Astrocyte (in vitro differentiated cells and primary cell): ENCODE measurements at regions not wholly inside any gene's neighbourhood (a gene's known extent, or its start where the extent isn't known, plus 50 kb on each side); places are given as distances from the start of the nearest gene placed in this dataset.

Source experiments
- DNase-seq: peaks from one replicate; pipeline ENCODE4 v3.0.0-alpha.2; 2010; ENCODE audit warnings: low read depth
- FAIRE-seq: peaks from 2 replicates; lab custom pipeline; 2011; peaks lifted over from hg19 to GRCh38; lab: Jason Lieb, UNC
- H2AFZ ChIP-seq: 2 replicates; pipeline ENCODE4 v1.6.0; 2012; ENCODE audit warnings: low read depth, low read length, inconsistent platforms
- H3K27ac ChIP-seq: 2 replicates; pipeline ENCODE4 v1.5.1; 2011; ENCODE audit warnings: low read depth, low read length, inconsistent platforms
- H3K27me3 ChIP-seq: 2 replicates; pipeline ENCODE4 v1.6.0; 2011; ENCODE audit warnings: low read length, inconsistent platforms; ENCODE audit not compliant: insufficient read depth
- H3K36me3 ChIP-seq: 2 replicates; pipeline ENCODE4 v1.5.1; 2011; ENCODE audit warnings: low read length, inconsistent platforms; ENCODE audit not compliant: insufficient read depth
- H3K4me1 ChIP-seq: 2 replicates; pipeline ENCODE4 v1.5.1; 2011; ENCODE audit warnings: low read length, inconsistent platforms; ENCODE audit not compliant: insufficient read depth
- H3K4me2 ChIP-seq: 2 replicates; pipeline ENCODE4 v1.6.0; 2012; ENCODE audit warnings: low read length, inconsistent platforms
- H3K4me3 ChIP-seq: 2 replicates; pipeline ENCODE4 v1.5.1; 2011; ENCODE audit warnings: low read depth, mild to moderate bottlenecking, low read length, inconsistent platforms; ENCODE audit not compliant: insufficient read depth
- H3K79me2 ChIP-seq: 2 replicates; pipeline ENCODE4 v1.6.0; 2012; ENCODE audit warnings: mild to moderate bottlenecking, low read length, inconsistent platforms; ENCODE audit not compliant: insufficient read depth
- H3K9ac ChIP-seq: 2 replicates; pipeline ENCODE4 v1.6.0; 2012; ENCODE audit warnings: mild to moderate bottlenecking, low read length, inconsistent platforms
- H3K9me3 ChIP-seq: 2 replicates; pipeline ENCODE4 v1.5.1; 2012; ENCODE audit warnings: low read depth, mild to moderate bottlenecking, low read length, inconsistent platforms; ENCODE audit not compliant: insufficient read depth
- H4K20me1 ChIP-seq: 2 replicates; pipeline ENCODE4 v1.6.0; 2012; ENCODE audit warnings: low read length, inconsistent platforms; ENCODE audit not compliant: insufficient read depth
- H3K27ac Mint-ChIP-seq: one replicate; pipeline ENCODE4 v1.8.0; 2021; ENCODE audit warnings: mild to moderate bottlenecking, mixed read lengths; ENCODE audit not compliant: unreplicated experiment
- H3K27me3 Mint-ChIP-seq: one replicate; pipeline ENCODE4 v1.8.0; 2021; ENCODE audit warnings: low read depth, mixed read lengths; ENCODE audit not compliant: unreplicated experiment
- H3K36me3 Mint-ChIP-seq: one replicate; pipeline ENCODE4 v1.8.0; 2021; ENCODE audit warnings: low read depth, mixed read lengths; ENCODE audit not compliant: unreplicated experiment
- H3K4me1 Mint-ChIP-seq: one replicate; pipeline ENCODE4 v1.8.0; 2021; ENCODE audit warnings: low read depth, mixed read lengths; ENCODE audit not compliant: unreplicated experiment
- H3K4me3 Mint-ChIP-seq: one replicate; pipeline ENCODE4 v1.8.0; 2021; ENCODE audit warnings: mild to moderate bottlenecking, moderate library complexity, mixed read lengths; ENCODE audit not compliant: unreplicated experiment
- H3K9me3 Mint-ChIP-seq: one replicate; pipeline ENCODE4 v1.8.0; 2021; ENCODE audit warnings: mild to moderate bottlenecking, mixed read lengths; ENCODE audit not compliant: unreplicated experiment
- EZH2 ChIP-seq: IDR thresholded peaks from 2 replicates; pipeline ENCODE4 v1.6.1; 2012; ENCODE audit warnings: mild to moderate bottlenecking, low read length, inconsistent platforms; ENCODE audit not compliant: insufficient read depth
- TF ChIP-seq, protein P1 (sequence below): IDR thresholded peaks from 2 replicates; pipeline ENCODE4 v1.5.1; 2011; ENCODE audit warnings: low read depth, mild to moderate bottlenecking, inconsistent platforms, low read length, moderate library complexity; ENCODE audit not compliant: insufficient read depth

- Histone ChIP-seq H3K79me2 (no peaks in the 10 kb centered on the region), H3K27ac (no peak overlapping the region), H3K4me1 (no peaks in the 10 kb centered on the region), H3K27me3 (no peaks in the 10 kb centered on the region), H3K9ac (no peak overlapping the region), H3K4me3 (no peak overlapping the region), H3K36me3 (no peaks in the 10 kb centered on the region), H3K9me3 (no peaks in the 10 kb centered on the region), H3K4me2 (no peak overlapping the region), H4K20me1 (no peaks in the 10 kb centered on the region), H2AFZ (no peak overlapping the region)
- Mint-ChIP-seq H3K9me3 (peaks cover 7% of the 10 kb centered on the region), H3K27me3 (no peaks in the 10 kb centered on the region), H3K36me3 (no peaks in the 10 kb centered on the region), H3K4me3 (no peak overlapping the region), H3K4me1 (no peaks in the 10 kb centered on the region), H3K27ac (no peak overlapping the region)
- no peak for FAIRE-seq
- no peak for TF ChIP-seq EZH2
- TF ChIP-seq, protein P1, sequence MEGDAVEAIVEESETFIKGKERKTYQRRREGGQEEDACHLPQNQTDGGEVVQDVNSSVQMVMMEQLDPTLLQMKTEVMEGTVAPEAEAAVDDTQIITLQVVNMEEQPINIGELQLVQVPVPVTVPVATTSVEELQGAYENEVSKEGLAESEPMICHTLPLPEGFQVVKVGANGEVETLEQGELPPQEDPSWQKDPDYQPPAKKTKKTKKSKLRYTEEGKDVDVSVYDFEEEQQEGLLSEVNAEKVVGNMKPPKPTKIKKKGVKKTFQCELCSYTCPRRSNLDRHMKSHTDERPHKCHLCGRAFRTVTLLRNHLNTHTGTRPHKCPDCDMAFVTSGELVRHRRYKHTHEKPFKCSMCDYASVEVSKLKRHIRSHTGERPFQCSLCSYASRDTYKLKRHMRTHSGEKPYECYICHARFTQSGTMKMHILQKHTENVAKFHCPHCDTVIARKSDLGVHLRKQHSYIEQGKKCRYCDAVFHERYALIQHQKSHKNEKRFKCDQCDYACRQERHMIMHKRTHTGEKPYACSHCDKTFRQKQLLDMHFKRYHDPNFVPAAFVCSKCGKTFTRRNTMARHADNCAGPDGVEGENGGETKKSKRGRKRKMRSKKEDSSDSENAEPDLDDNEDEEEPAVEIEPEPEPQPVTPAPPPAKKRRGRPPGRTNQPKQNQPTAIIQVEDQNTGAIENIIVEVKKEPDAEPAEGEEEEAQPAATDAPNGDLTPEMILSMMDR, result no peak
- DNase-seq, result no peak
Observed at GRCh38 chr2:107349329-107349728, 463.4 kb upstream of the ST6GAL2 start.

DNA sequence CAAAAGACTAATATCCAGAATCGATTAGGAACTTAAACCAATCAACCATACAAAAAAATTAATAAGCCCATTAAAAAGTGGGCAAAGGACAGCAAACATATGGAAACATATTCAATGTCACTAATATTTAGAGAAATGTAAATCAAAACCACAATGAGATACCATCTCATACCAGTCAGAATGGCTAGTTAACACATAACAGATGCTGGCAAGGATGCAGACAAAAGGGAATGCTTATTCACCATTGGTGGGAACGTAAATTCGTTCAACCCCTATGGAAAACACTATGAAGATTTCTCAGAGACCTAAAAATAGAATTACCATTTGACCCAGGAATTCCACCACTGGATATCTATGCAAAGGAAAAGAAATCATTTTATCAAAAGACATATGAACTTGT, 468.2 kb upstream of the ST6GAL2 start:
- no peak for FAIRE-seq
- no peaks in the 10 kb centered on the region for H3K36me3 Mint-ChIP-seq
- no peak for DNase-seq
- H3K4me3 Mint-ChIP-seq, result no peak overlapping the region
- Histone ChIP-seq H3K79me2 (no peaks in the 10 kb centered on the region), H3K9ac (no peak overlapping the region), H3K27me3 (no peaks in the 10 kb centered on the region), H4K20me1 (no peaks in the 10 kb centered on the region), H3K4me3 (no peak overlapping the region), H3K9me3 (no peaks in the 10 kb centered on the region), H2AFZ (no peak overlapping the region), H3K36me3 (no peaks in the 10 kb centered on the region), H3K4me1 (no peaks in the 10 kb centered on the region), H3K27ac (no peak overlapping the region), H3K4me2 (no peak overlapping the region)
- peaks cover 7% of the 10 kb centered on the region for H3K9me3 Mint-ChIP-seq
- no peaks in the 10 kb centered on the region for H3K27me3 Mint-ChIP-seq
- H3K27ac Mint-ChIP-seq, result no peak overlapping the region
- no peak for TF ChIP-seq EZH2
- TF ChIP-seq, protein P1, result no peak
- peaks cover 6% of the 10 kb centered on the region for H3K4me1 Mint-ChIP-seq

DNA sequence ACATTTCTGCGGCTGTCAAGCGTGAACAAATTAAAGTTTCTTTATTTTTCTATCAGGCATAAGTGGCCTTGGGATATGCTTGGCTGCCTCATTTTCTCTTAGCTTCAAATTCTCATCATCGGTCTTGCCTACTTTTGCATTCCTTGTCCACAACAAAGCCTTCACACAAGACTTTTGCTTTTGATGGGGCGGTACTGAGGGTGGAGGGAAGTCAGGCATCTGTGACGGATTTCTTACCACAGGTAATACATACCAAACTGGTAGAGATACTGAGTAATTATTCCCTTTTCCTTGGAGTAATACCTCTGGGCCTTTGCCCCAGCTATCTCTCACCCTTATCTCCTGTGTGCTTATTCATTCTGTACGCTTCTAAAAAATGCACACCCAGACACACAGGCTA, 468.3 kb upstream of the RGPD4 start:
- Histone ChIP-seq H3K27ac (no peak overlapping the region), H3K9me3 (no peaks in the 10 kb centered on the region), H3K4me2 (no peak overlapping the region), H3K4me1 (no peaks in the 10 kb centered on the region), H2AFZ (no peak overlapping the region), H3K79me2 (no peaks in the 10 kb centered on the region), H3K27me3 (no peaks in the 10 kb centered on the region), H3K4me3 (no peak overlapping the region), H4K20me1 (no peaks in the 10 kb centered on the region), H3K9ac (no peak overlapping the region), H3K36me3 (no peaks in the 10 kb centered on the region)
- Mint-ChIP-seq H3K36me3 (no peaks in the 10 kb centered on the region), H3K9me3 (no peaks in the 10 kb centered on the region), H3K4me1 (peaks cover 7% of the 10 kb centered on the region), H3K4me3 (no peak overlapping the region), H3K27me3 (no peaks in the 10 kb centered on the region), H3K27ac (no peak overlapping the region)
- DNase-seq, result no peak
- TF ChIP-seq EZH2, result no peak
- TF ChIP-seq, protein P1, result no peak
- no peak for FAIRE-seq
